Erythroblast (primary cell): ENCODE measurements at regions not wholly inside any gene's neighbourhood (a gene's known extent, or its start where the extent isn't known, plus 50 kb on each side); places are given as distances from the start of the nearest gene placed in this dataset.

ENCODE experiments used
- DNase-seq, 2 experiments: peaks; one replicate each; lab custom pipeline; 2025; lab: John Stamatoyannopoulos, UW
- GATA1 ChIP-seq: IDR thresholded peaks from 2 replicates; pipeline ENCODE4 v1.6.1; 2011; ENCODE audit warnings: low read depth, mild to moderate bottlenecking, control low read depth, low read length, moderate library complexity
- POLR2A ChIP-seq: IDR thresholded peaks from 2 replicates; pipeline ENCODE4 v1.6.1; 2011; ENCODE audit warnings: mild to moderate bottlenecking, low read length

- TF ChIP-seq POLR2A (no peak), GATA1 (no peak)
- DNase-seq, result no peak
Measured at GRCh38 chr6:105815661-105816555, 270.2 kb upstream of the PRDM1 start.

- DNase-seq, result peak; percentile 24 to 55
- TF ChIP-seq POLR2A (no peak), GATA1 (no peak)
Measured at GRCh38 chr6:105814745-105815536, 271.2 kb upstream of the PRDM1 start.

GRCh38 chr6:105810922-105811482, 275.1 kb upstream of the PRDM1 start:
- DNase-seq, result peak in 1 of 2 experiments; percentile 43

GRCh38 chr6:105810105-105810921, 275.8 kb upstream of the PRDM1 start:
- TF ChIP-seq POLR2A, result no peak
- TF ChIP-seq GATA1, result peak; percentile 40
- DNase-seq, result peak; percentile 81 to 85

More at GRCh38 chr6:105810922-105811482, 275.1 kb upstream of the PRDM1 start:
- TF ChIP-seq GATA1 (no peak), POLR2A (no peak)

GRCh38 chr6:105808571-105808970, 277.6 kb upstream of the PRDM1 start:
- no peak for DNase-seq
- TF ChIP-seq POLR2A, result no peak
- no peak for TF ChIP-seq GATA1

- no peak for DNase-seq
- TF ChIP-seq GATA1 (no peak), POLR2A (no peak)
Measured at GRCh38 chr6:105807905-105808304, 278.2 kb upstream of the PRDM1 start.

- no peak for TF ChIP-seq POLR2A
- TF ChIP-seq GATA1, result no peak
- DNase-seq, result no peak
Measured at GRCh38 chr6:105806486-105806920, 279.6 kb upstream of the PRDM1 start.

- DNase-seq, result no peak
- TF ChIP-seq POLR2A (no peak), GATA1 (no peak)
Measured at GRCh38 chr6:105805501-105806023, 280.6 kb upstream of the PRDM1 start.

- TF ChIP-seq POLR2A (no peak), GATA1 (no peak)
- no peak for DNase-seq
Measured at GRCh38 chr6:105804424-105804823, 281.7 kb upstream of the PRDM1 start.

GRCh38 chr6:105804000-105804399, 282.1 kb upstream of the PRDM1 start:
- TF ChIP-seq POLR2A (no peak), GATA1 (no peak)
- no peak for DNase-seq

GRCh38 chr6:105803442-105803841, 282.7 kb upstream of the PRDM1 start:
- TF ChIP-seq POLR2A (no peak), GATA1 (no peak)
- no peak for DNase-seq

- no peak for TF ChIP-seq GATA1
- no peak for TF ChIP-seq POLR2A
Measured at GRCh38 chr6:105802703-105803102, 283.4 kb upstream of the PRDM1 start.

More at GRCh38 chr6:105802703-105803102, 283.4 kb upstream of the PRDM1 start:
- no peak for DNase-seq
